GM12865 (cell line): ENCODE measurements at regions not wholly inside any gene's neighbourhood (a gene's known extent, or its start where the extent isn't known, plus 50 kb on each side); places are given as distances from the start of the nearest gene placed in this dataset.

Experiments used
- DNase-seq: peaks from one replicate; pipeline ENCODE4 v3.0.0; 2010; ENCODE audit warnings: low read depth
- H3K4me3 ChIP-seq: 2 replicates; pipeline ENCODE4 v1.5.1; 2011; ENCODE audit warnings: mild to moderate bottlenecking, low read depth, low read length, control low read depth
- CTCF ChIP-seq: IDR thresholded peaks from 2 replicates; pipeline ENCODE4 v1.5.1; 2011; ENCODE audit warnings: low read length, control low read depth, low read depth, inconsistent platforms; ENCODE audit not compliant: insufficient read depth; ENCODE audit errors: missing control alignments

- no peak overlapping the region for H3K4me3 ChIP-seq
- no peak for TF ChIP-seq CTCF
- DNase-seq: no peak
Observed at GRCh38 chr12:82015623-82016347, 256.6 kb upstream of the PPFIA2 start.

- DNase-seq: no peak
- H3K4me3 ChIP-seq: no peak overlapping the region
- no peak for TF ChIP-seq CTCF
Observed at GRCh38 chr12:82012176-82012575, 253.0 kb upstream of the PPFIA2 start.

- TF ChIP-seq CTCF: no peak
Observed at GRCh38 chr12:82009524-82009923, 250.4 kb upstream of the PPFIA2 start.

GRCh38 chr12:82008251-82008650 lies 249.1 kb upstream of the PPFIA2 start:
- no peak for TF ChIP-seq CTCF
- no peak overlapping the region for H3K4me3 ChIP-seq
- DNase-seq: no peak

More at GRCh38 chr12:82009524-82009923, 250.4 kb upstream of the PPFIA2 start:
- H3K4me3 ChIP-seq: no peak overlapping the region
- DNase-seq: no peak

- no peak for TF ChIP-seq CTCF
- no peak overlapping the region for H3K4me3 ChIP-seq
- DNase-seq: no peak
Observed at GRCh38 chr12:81998761-81999378, 239.7 kb upstream of the PPFIA2 start.

GRCh38 chr12:81992461-81992860 lies 233.3 kb upstream of the PPFIA2 start:
- DNase-seq: peak; percentile 19
- no peak overlapping the region for H3K4me3 ChIP-seq
- no peak for TF ChIP-seq CTCF
